ENCODE measurements at regions not wholly inside any gene's neighbourhood (a gene's known extent, or its start where the extent isn't known, plus 50 kb on each side); places are given as distances from the start of the nearest gene placed in this dataset.

GRCh38 chr2:58967736-58968135 is 726.6 kb upstream of the FANCL start:
- no peak for TF ChIP-seq SUZ12 (IDR thresholded peaks at IDR 0.05; ENCODE audit: extremely low read depth, insufficient read depth, insufficient read length)
- TF ChIP-seq ZNF274 (IDR thresholded peaks at IDR 0.05; ENCODE audit: low read depth, low read length) = no peak
- no peak for TF ChIP-seq YY1 (IDR thresholded peaks at IDR 0.05; ENCODE audit: insufficient read depth, insufficient read length)
